HG03108 (cell line): ENCODE measurements at regions not wholly inside any gene's neighbourhood (a gene's known extent, or its start where the extent isn't known, plus 50 kb on each side); places are given as distances from the start of the nearest gene placed in this dataset.
"Not testable (repeated sequence)": the region's sequence is repeated elsewhere in the genome, so short reads cannot be mapped to it uniquely, and the experiment has no call there.

Experiments
- ATAC-seq: cut with Tn5 transposase; IDR thresholded peaks from one replicate; pipeline ENCODE4 v1.9.1; 2021; ENCODE audit warnings: moderate library complexity; ENCODE audit not compliant: unreplicated experiment

DNA sequence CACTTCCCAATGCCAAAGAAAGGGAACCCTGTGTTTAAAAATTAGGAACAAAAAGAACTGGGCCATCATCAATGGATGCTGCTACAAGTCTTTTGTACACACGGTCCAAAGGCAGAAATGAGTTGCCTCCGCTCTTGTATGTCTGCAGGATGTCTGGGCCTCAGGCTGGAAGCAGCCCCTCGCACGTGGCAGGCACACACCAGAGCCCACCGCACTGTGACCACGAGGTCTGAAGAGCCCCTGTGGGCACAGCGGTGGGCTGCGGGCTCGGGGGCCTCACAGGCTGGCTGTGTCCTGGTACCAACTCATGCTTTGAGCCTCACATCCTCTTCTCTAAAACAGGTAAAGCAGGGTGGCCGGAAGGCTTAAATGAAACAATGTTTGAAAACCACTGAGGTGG lies 309.3 kb downstream of the C16orf95 start:
- no peak for ATAC-seq

DNA sequence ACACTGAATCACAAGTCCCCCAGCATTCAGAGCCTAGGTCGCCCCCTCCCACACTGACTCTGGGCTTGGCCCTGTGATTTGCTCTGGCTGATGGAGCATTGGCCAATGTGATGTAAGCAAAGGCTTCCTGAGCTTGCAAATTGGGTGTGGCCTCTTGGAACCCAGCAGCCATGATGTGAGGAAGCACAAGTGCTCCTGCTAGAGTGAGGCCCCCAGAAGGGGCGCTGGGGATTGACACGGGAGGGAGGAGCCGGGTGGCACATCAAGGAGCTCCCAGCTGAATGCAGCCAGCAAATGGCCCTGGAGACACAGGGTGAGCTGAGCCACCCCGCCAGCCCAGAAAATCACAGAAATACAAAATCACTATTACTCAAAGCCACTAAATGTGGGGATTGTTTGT lies 308.5 kb downstream of the C16orf95 start:
- ATAC-seq: no peak

DNA sequence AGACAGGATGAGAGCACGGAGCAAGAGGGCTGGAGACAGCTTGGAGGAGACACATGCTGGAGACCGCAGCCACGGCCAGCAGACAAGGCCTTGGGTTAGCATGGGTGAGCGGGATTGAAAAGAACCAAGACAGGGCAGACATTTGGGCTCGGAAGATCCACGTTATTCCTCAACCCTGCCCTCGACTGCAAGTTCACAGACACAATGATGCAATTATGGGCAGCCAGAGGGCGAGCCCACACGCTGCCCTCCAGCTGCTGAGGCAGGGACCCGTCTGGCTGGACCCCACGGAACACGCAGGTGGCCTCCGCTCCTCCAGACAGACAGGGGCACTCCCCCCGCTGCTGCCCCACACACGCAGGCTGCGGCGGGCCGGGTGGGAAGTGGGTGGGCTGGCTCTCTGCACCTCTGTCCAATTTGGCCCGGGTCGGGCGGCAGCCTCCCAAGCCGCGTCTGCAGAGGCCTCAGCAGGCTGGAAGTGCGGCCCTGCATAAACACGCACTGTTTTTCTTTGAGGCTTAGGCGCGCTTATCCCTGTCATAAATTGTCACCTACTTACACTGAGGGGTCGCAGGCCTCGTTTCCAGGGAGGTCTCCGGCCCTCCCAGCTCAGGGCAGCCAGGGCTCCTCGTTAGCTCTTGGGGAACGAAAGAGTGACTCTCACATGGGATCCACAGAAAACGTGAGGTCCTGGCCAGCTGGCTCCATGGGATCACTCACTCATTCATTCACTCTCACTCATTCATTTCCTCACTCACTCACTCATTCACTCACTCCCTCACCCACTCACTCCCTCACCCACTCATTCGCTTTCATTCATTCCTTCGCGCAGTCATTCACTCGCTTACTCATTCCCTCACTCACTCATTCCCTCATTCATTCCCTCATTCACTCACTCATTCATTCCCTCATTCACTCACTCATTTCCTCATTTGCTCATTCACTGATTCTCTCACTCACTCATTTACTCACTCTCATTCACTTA lies 303.9 kb downstream of the C16orf95 start:
- ATAC-seq: no peak

DNA sequence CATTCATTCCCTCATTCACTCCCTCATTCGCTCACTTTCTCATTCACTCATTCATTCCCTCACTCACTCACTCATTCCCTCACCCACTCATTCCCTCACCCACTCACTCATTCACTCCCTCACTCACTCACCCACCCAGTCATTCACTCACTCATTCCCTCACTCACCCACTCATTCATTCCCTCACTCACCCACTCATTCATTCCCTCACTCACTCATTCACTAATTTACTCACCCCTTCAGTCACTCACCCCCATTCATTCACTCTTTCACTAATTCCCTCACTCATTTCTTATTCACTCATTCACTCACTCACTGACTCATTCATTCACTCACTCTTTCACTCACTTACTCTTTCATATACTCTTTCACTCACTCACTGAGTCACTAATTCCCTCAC lies 303.1 kb downstream of the C16orf95 start:
- ATAC-seq: no peak

DNA sequence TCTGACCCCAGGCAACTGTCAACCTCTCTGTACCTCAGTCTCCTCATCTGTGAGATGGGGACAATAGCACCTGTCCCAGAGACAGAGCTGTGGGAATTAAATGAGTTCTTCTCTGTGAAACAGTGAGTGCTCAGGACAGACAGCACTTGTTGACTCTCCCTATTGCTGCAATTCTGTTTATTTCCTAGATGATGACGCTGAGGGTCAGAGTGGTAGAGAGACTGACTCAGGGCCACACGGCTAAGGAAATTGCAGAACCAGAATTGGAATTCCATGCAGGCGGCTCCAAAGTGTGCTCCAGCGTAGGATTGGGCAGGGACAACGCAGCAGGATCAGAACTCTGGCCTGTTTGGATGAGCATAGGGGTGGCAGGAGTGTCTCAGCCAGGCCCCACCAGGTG lies 302.2 kb downstream of the C16orf95 start:
- no peak for ATAC-seq

DNA sequence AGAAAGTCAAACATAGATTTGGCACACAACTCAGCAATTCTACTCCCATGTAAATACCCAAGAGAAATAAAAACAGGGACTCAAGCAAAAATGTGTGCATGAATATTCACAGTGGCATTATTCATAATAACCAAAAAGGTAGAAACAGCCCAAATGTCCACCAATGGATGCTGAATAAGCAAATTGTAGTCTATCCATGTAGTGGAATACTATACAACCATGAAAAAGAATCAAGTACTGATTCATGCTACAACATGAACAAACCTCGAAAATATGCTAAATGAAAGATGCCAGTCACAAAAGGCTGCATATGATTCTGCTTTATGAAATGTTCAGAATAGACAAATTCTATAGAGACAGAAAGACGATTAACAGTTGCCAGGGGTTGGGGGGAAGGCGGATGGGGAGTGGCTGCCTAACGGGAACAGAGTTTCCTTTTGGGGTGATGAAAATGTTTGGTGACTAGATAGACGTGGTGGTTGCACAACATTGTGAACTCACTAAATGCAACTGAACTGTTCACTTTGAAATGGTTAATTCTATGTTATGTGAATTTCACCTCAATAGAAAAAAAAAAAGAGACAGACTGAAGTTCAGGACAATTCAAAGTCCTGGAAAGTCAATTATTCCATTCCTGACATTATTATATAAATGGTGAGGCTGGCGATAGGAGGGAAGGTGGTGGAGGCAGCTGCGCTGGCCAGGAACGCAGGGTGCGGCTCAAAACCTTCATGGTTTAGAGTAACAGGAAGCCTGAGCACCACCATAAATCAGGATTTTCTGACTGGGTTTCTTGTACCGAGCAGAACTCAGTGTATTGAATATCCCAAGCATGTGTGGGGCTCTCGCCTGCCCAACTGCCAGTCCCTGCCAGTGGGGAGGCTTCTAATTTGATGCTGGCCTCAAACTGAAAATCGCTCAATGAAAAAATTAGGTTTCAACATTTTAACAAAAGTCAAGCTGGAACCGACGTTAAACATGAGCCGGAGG lies 300.9 kb downstream of the C16orf95 start:
- ATAC-seq: no peak

DNA sequence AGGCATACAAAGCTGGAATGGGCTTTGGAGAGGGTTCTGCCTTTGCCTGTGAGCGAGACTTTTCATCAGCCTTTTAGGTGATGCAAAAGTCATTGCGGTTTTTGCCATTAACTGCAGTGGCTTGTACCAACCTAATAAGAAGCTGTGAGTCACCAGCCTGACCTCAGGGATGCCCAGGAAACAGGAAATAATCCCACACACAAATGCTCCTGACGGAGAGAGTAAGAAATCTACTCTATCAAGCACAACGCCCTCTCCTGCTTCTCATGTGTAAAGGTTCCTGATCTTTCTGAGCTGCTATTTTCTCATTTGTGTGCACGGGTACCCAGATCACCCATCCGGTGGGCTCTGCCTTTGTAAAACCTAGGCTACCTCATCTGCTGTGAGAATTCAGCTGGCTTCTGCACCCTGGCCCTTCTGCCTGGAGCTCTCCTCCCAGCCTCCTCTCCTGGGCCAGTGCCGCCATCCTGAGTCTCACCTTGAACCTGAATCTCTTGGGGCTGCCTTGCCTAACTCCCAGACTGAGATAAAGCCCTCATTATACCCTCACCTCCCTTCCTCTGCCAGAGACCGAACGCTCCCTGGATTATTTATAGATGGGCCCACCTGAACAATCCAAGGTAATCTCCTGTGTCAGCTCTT lies 299.7 kb downstream of the C16orf95 start:
- ATAC-seq: no peak

DNA sequence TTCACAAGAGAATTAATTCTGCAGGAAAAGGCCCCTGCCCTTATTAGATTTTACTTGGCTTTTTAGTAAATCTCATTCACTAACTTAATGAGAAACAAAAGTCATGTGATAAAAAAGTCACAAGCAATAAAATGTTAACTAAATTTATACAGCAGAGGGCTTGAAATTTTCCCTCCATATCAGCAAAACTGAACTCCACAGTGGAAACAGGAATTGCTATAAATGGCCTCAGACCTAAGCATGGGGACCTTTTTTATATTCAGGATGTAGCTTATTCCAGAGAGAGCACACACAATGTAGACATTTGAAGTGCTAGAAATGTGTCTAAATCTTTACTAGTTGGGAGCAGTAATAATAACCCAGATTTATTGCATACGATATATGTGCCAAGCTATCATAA lies 291.5 kb downstream of the C16orf95 start:
- ATAC-seq: no peak

DNA sequence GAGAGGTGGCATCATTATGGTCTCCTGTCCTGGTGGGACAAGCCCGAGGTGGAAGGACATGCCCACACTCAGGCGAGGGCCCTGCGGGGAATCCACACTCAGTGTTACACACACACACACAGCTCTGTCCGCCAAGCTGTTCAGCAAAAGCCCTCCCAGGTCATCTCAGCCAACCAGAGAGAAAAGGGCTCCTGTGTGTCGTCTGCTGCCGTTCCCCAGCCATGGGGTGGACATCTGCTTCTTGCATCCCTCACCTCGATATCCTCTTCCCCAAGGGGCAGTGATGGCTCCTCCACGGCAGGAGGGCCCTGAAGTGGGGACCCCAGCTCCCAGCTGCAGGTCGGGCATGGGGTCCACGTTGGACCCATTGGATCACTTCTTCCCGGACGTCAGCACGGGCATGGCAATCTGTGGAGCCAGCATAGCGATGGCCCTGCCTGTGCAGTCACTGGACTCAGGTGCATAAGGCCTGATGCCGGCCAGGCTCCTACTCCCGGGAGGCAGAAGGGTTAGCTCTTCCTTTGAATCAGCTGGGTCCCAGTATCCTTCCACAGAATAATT lies 290.1 kb downstream of the C16orf95 start:
- no peak for ATAC-seq

DNA sequence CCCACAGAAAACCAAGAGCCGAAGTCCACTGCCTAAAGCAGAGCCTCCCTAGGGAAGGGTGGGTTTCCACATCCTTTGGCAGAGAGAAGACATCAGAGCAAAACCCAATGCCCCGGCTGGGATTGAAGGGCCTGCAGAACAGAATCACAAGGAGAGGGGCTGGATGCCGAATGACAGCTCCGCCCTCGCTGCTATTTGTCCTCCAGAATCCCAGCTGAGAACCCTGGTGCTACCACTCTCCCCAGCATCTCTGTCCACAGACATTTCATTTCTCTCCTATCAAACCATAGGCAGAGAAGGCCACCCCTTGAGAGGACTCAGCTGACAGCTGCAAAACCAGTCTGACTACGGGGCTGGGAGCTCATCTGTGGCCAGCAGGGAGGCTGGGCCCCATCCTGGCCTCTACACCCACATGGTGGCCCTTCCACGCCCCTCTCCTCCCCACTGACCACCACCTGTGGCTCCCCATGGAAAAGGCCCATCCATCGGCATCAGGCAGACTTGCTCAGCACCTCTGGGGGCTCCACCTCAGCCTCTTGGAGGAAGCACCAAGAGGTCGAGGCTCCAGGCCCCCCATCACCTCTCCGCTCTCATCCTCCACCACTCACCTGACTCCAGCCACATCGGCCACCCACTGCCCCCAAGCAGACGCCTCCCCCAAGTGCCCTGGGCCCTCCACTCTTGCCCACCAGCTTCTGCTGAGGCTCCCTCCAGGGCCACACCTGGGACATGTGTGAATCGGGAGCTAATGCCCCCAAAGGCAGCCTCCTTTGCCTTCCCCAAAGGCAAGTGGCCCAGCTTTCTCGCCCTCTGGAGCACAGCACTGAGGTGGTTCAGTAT lies 288.5 kb downstream of the C16orf95 start:
- no peak for ATAC-seq

DNA sequence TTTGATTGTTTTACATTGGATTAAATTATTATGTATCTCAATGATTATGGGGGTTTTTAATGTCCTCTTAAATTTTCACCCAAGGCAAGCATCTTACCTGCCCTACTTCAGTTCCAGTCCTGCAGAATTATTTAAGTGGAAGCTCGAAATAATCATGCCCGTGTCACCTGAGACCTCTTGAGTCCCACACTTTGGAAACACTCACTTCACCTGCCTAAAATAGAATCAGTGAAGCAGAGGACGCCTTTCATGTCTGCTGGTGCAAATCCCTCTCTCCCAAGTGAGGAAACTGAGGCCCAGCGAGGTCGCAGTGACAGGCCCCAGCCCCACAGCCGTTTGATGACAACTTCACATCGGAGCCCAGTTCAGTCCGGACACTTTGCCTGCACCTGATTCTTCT lies 284.6 kb downstream of the C16orf95 start:
- ATAC-seq: no peak

DNA sequence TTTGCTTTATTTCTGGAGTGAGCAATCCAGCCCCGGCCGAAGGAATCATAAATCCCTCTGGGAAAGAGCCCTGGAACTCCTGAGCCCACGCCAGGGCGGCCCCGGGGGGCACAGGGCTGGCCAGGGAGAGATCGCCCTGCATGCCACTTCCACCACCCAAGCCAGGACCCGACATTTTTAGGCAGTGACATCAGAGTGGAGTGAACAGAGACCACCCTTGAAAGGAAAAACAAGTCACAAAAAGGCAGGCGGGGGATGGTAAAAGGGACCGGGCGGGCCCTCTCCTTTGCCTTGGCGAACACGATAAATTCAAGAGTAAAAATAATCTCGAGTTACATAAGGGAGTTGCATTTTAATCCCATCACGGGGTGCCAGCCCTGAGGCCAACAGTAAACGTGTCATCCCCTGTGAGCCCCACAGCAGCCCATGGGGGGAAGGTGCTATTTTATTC lies 284.1 kb downstream of the C16orf95 start:
- ATAC-seq: no peak

DNA sequence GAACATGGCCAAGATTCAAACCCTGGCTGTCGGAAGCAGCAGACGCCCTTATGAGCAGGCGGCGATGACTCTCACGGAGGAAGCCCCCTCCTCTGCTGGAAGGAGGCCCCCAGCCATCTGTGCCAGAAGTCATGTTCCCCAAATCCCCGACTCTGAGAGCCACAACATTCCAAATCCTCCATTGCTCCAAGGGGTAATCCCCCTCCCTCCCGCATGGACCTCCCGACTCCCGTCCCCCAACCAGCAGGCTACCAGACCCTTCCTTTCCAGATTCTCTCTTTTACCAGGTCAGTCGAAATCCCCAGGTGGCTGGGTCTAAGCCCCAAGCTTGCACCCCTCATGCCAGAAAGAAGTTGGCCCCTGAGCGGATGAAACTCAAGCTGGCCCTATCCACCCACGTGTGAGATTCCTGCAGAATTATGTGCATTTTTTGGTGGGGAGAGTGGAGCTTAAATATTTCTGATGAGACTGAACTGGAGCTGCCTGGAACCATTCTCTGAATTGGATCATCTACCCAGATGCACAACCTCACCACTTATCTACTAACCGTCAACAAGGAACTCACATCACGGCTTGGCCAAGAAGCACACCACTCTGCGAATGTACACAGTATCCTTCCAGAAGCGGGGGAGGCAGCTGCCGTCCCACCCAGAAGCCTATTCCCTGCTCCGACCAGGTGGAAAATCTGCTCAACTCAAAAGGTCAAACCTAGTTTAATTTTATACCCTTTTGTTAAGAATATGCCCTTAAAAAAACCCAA lies 283.5 kb downstream of the C16orf95 start:
- no peak for ATAC-seq

DNA sequence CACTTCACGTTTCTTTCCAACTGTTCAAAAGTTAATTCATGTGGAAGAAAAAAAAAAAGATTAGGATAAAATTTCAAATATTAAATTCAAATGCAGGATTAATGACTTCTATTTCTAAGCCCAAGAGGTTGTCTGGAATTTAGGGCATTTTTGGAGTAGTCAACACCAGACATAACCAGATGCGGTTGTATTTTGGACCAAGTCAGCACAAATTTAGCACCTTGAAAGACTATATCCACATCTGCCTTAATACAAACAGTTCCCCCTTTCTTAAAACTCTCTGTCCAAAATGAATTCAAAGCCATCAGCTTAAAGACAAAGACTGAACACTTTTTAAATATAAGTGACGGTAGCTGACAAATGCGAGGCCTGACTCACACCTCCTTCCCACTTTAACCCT lies 282.9 kb downstream of the C16orf95 start:
- ATAC-seq: no peak

DNA sequence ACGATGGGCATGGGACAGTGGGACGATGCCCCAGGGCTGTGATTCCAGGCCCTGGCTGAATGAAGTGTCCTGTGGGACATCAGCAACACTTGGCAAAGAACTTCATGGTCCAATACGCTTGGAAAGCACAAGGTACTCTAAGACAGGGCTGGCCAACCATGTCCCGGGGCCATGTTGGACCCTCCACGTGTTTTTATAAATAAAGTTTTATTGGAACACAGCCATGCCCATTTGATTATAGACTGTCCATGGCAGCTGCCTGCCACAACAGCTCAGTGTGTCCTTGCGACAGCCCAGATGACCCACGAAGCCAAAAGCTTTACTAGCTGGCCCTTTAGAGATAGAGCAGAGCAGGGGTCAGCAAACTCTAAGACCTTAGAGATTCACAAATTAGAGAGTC lies 282.1 kb downstream of the C16orf95 start:
- ATAC-seq: no peak

DNA sequence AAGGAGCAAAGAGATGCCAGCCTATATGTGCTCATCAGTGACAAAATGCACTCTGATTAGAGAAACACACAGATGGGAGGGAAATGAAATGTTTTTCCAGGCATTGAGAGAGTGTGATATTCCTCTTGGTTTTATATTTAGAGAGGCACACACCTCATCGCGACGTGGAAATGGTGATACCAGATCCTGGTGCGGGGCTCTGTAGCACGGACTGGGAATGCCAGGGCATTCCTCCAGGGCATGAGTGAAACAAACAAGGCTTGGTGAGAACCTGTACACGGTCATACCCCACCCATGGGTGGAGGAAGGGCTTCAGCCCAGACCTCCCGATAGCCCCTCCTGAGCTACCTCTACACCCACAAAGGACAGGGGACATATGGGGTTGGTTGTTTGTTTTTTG lies 280.2 kb downstream of the C16orf95 start:
- no peak for ATAC-seq

DNA sequence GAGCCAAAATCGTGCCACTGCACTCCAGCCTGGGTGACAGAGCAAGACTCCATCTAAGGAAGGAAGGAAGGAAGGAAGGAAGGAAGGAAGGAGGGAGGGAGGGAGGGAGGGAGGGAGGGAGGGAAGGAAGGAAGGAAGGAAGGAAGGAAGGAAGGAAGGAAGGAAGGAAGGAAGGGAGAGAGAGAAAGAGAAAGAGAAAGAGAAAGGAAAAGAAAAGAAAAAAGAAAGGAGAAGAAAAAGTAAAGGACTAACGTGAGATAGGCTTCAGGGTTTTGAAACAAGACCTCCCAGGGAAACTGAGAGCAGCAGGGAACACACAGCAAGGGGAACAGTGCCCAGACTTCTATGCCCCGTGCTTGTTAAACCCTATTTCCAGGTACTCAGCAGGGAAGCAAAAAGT lies 278.7 kb downstream of the C16orf95 start:
- not testable (repeated sequence) for ATAC-seq

DNA sequence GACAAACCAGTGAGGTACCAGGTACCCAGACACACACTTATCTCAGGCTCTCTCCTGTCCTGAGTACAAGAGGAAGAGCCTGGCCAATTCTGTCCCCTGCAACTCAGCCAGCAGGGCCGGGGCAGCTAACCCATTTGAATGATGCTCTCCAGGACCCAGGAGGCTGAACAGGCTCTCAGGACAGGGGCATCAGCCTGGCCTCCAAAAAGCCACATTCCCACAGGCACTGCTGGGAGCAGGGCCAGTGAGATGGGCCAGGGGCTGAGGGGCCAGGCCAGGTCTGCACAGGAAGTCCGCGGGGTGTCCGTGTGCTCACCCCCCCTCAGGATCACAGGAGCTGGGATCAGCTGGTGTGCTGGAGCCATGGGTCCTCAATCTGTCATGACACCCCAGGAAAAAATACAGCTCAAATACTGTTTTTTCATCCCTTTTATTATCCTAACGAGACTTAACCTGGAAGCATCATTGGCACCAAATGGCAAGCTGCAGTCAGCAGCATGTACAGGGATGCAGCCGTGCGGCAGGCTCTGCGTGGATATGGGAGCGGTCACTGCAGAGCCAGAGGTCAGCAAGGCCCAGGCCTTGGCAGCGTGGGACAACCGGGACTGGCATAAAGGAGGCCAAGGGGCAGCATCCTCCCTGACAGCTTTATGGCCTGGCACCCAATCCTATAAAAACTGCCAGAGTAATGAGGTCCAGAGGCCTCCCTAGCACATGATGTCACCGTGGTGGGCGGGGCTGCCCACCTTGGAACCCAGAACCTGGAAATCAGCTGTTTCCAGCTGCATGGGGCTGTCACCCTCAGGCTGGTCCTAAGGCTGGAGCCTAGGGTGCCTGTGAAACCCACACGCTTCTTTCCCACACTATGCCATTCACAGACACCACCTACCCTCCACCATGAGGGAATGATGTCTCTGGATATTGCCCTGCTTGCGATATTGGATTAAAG lies 276.7 kb downstream of the C16orf95 start:
- ATAC-seq: no peak
